Stimulated activated CD4-positive, alpha-beta T cell treated with anti-CD3 and anti-CD28 coated beads, Interleukin-4, amount 100 ng/mL, for 24 hours (primary cell): ENCODE measurements at regions not wholly inside any gene's neighbourhood (a gene's known extent, or its start where the extent isn't known, plus 50 kb on each side); places are given as distances from the start of the nearest gene placed in this dataset.

Experiments
- DNase-seq: peaks from one replicate; pipeline ENCODE4 v3.0.0-alpha.2; 2020

DNA sequence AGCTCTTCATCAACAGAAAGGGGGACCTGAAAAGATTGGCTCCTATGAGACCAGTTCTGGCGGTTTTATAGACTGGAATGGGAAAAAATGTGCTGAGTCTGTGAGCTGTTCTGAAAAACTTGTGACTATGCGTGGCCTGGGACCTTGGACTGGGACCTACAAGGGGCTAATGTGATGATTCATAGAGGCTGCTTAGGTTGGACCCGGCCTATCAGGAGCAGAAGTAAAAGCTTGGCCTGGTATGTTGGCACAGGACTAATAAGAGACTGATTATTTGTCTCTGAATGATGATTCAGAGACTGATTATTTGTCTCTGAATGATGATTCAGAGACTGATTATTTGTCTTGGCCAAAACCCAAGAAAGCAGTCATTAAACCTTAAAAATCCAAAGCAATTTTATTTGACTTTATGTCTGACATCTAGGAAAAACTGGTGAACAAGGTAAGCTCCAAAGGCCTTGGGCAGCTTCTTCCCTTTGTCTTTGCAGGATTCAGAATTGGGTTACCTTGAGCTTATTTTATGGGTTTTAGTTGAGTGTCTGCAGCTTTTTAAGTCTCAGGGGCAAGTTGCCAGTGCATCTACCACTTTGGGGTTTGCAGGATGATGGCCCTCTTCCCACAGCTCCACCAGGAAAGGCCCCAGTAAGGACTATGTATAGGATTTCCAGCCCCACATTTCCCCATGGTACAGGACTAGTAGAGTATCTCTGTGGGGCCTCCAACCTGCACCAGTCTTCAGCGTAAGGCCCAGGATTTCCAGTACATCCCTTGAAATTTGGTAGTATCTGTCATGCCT is 390.3 kb downstream of the KDM5D start:
- DNase-seq: no peak

DNA sequence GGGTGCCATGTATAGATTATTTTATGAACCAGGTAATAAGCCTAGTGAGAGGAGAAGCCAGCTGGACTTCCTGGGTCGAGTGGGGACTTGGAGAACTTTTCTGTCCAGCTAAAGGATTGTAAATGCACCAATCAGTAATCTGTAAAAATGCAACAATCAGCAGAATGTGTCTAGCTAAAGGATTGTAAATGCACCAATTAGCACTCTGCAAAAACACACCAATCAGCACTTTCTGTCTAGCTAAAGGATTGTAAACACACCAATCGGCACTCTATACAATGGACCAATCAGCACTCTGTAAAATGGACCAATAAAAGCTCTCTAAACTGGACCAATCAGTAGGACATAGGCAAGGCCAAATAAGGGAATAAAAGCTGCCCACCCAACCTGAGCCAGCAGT is 392.9 kb downstream of the KDM5D start:
- no peak for DNase-seq

DNA sequence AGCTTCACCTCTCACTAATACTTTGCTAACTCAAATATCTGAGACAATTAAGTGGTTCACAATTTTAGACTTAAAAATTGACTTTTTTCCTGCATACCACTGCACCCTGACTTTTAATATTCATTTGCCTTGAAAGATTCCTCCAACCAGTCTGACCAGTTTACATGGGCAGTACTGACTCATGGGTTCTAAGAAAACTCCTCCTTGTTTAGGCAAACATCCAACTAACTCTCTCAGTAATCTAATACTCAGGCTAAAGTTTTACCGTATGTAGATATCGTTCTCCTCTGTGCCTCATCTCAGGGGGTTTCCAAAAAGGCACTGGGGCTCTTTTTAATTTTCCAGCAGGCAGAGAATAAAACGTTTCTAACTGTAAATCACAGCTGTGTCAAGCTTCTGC is 422.8 kb downstream of the KDM5D start:
- DNase-seq: no peak

DNA sequence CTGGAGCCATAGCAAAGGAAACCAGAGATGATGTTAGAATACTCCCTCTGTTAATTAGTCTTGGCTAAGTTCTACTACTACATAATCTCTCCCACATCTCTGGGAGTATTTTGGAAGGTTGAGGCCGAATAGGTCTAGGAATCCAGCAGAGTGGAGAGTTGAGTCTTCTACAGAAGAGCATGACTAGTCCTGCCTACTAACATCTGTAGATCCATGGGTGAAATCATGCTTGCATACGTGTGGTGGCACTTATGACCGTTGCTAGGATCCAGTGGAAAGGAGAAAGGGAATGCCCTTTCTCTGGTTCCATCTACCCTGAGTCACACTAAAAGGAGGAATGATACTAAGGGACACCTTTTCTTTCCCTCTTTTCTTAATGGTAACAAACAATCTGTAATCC is 425.4 kb downstream of the KDM5D start:
- DNase-seq: no peak

DNA sequence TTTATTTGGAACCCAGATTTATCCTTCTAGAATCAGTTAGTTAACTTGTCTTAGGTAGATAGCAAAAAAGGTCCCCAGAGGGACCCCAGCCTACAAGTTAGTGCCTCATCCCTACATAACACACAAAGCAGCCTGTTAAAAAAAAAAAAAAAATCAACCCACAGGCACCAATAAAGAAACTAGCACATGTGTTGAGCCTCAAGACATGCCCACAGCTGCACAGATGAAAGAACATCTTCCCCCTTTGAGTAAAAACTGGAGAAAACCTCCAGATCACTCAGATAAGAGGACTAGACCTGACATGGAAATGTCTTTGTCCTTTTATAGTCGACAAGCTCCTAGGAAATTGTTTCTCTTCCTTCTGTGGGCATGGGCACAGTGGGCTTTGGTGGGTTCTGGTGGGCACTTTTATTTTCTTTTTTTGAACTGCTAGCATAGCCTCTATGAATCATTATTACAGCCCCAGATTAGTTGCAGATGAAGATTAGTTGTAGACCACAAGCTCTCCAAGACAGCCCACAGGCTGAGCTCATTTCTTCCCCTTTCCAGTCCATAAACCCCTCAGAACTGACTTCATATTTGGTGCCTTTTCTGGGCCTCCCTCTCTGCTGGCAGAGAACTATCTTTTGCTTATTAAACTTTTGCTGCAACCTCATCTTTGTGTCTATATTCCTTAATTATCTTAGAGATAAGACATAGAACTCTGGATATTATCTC is 427.1 kb downstream of the KDM5D start:
- DNase-seq: no peak

DNA sequence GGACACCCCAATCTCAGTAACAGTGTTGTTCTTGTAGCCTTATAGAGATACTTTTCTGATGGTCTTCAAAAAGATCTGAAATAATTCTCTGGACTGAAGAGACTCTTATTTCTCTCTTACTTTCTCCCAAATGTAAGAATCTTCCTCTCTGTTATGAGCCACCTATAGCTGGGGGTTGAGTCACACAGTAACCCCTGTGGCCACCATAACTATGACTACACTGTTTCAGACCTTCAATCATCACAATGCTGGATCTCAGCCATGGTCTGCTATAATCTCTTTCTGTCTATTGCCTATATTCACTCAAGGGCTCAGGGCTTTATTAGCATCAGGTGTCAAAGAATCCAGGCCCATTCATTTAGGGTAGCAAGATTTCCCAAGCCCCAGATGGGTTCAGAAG is 436.9 kb downstream of the KDM5D start:
- no peak for DNase-seq

DNA sequence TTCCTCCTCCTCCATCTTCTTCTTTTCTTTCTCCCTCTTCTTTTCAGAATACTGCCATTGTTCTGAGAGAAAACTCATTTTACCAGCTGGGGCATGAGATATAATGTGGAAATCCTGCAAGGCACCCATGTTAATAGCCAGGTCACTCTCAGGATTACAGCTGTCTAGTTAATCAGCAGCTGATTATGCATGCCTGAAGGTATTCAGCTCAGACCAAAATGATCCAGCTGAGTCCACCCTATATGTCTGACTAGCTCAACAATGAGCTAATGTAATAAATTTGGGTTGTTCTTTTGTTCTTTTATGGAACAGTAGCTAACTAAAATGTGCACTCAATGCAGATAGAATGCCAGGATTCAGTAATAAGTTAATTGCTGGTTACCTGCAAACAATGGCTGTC is 441.4 kb downstream of the KDM5D start:
- DNase-seq: no peak

DNA sequence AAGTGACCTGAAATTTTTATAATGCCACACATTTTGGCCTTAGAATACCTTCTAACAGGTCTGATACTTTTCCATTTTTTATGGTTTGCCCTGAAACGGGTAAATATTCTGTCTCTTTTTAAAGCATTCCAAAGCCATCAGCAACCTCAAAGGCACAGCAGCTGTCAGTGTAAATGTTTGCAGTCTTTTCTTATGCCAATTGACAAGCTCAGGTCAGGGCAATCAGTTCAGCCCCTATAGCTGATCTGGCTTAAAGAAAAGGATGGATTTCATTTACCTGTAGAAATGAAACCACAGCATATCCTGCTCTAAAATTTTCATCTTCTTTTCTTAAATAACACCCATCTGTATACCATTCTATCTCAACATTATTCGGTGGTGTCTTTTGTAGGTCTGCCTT is 453.6 kb downstream of the KDM5D start:
- DNase-seq: no peak

DNA sequence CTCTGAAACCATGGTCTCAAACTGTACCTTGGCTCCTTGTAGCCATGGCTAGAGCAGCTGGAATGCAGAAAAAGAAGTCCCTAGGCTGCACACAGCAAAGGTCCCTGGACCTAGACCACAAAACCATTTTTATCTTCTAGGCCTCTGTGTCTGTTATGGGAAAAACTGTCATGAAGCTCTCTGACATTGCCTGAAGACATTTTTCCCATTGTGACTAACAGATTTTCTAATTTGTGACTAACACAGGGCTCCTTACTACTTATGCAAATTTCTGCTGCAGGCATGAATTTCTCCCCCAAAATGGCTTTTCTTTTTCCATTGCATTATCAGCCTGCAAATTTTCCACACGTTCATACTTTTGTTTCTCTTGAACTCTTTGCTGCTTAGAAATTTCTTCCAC is 470.4 kb downstream of the KDM5D start:
- no peak for DNase-seq

DNA sequence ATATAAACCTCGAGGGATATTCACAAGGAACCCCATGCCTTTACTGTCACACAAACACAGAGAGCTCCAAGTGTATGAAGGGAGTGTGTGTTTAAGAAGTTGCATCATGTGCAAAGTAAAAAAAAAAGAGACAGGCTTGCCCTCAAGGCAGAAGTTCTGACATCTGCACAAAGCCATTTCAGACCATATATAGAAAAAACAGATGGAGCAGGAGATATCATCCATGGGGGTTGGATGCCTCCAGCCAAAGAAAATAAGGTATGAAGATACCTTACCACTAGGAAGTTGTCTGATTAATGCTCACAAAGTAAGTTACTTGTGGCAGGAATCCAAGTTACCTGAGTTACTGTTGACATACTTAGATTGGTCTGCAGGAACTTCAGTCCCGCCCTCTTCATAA is 476.2 kb downstream of the KDM5D start:
- no peak for DNase-seq

DNA sequence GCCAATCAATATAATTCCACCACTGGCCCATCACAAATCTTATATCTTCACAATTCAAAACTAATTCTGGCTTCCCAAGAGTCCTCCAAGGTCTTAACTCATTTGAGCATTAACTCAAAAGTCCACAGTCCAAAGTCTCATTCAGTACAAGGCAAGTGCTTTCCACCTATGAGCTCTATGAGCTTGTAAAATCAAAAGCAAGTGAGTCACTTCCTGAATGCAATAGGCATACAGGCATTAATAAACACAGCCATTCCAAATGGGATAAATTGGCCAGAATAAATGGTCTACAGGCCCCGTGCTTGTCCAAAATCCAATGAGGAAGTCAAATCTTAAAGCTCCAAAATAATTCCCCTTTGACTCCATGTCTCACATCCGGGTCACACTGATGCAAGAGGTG is 479.1 kb downstream of the KDM5D start:
- DNase-seq: no peak

DNA sequence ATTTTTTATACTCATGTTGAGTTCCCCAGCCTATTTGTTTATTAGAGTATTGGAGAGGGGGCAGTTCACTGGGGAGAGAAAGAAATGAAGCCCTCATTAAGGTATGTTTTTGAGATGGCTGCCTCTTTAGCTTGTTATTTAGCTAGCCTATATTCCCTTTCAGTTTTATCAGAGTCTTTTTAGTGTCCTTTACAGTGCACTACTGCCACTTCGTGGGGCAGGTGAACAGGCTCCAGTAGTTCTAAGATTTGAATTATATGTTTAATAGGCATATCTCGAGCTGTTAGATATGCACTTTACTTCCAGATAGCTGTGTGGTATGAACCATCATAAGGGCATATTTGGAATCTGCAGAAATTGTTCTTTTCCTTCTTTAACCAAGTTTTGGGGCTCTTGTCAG is 482.2 kb downstream of the KDM5D start:
- DNase-seq: no peak

DNA sequence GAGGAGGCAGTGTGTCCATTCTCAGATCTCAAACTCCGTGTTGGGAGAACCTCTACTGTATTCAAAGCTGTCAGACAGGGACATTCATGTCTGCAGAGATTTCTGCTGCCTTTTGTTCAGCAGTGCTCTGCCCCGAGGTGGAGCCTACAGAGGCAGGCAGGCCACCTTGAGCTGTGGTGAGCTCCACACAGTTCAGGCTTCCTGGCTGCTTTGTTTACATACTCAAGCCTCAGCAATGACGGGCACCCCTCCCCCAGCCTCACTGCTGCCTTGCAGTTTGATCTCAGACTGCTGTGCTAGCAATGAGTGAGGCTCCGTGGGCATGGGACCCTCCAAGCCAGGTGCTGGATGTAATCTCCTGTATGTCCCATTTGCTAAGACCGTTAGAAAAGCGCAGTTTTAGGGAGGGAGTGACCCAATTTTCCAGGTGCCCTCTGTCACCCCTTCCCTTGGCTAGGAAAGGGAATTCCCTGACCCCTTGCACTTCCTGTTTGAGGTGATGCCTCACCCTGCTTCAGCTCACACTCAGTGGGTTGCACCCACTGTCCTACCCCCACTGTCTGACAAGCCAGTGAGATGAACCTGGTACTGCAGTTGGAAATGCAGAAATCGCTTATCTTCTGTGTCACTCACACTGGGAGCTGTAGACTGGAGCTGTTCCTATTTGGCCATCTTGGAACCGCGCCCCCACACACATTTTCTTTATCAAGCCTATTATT is 458.9 kb upstream of the HSFY2 start:
- peak; percentile 4 for DNase-seq

DNA sequence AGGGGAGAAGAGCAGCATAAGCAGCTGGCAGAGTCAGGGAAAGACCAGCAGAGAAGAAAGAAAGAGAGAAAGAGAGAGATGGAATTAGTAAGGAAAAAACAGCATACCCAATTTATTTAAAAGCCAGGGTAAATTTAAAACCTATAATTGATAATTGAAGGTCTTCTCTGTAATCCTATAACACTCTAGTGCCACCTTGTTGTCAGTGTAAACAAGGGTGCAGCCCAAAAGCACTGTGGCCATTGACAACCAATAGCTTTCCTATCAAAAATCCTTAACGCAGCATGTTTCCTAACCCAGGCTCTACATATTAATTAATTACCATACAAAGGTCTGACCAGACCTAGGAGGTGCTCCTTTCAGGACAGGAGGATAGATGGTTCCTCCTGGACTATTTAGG is 447.2 kb upstream of the HSFY2 start:
- no peak for DNase-seq

DNA sequence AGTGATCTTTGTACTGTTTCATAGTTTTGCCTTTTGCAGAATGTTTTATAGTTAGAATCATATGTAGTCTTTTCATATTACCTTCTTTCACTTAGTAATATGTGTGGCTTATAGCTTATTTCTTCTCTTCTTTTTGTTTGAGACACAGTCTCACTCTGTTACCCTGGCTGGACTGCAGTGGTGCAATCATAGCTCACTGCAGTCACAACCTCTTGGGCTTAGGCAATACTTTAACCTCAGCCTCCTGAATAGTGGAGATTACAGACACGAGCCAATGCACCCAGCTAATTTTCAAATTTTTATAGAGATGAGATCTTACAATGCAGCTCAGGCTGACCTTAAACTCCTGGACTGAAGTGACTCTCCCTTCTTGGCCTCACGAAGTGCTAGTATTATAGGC is 435.4 kb upstream of the HSFY2 start:
- DNase-seq: no peak

DNA sequence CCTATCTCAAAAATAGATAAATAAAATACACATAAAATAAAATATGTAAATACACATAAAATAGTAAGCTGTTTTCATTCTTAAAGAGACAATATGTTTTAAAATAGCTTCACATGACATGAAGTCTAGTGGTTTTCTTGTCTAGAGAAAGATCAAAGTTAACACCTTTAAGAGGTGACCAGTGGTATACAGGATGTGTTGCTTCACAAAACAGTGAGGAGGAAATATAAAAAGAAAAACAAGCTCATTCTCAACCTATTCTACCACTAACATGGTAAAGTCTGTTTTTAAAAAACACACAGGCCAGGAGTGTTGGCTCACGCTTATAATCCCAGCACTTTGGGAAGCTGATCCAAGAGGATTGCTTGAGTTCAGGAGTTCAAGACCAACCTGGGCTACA is 433.5 kb upstream of the HSFY2 start:
- no peak for DNase-seq

DNA sequence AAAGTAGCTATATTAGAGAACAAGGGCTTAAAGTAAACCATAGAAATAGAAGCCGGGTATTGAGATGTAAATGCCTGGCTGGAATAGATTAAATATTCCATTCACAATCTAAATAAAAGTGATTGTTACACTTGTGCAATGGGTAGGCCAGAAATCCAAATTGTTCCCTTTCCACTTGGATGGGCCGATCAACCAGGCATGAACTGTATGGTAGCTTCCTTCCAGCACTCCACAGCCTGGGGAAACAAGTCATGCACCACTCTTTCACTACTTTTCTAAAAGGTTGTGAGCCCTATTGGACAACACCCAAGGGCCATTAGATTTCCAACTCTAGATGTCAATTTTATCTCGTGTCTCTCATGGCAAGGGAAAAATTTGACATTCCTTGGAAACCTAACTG is 407.3 kb upstream of the HSFY2 start:
- DNase-seq: no peak

DNA sequence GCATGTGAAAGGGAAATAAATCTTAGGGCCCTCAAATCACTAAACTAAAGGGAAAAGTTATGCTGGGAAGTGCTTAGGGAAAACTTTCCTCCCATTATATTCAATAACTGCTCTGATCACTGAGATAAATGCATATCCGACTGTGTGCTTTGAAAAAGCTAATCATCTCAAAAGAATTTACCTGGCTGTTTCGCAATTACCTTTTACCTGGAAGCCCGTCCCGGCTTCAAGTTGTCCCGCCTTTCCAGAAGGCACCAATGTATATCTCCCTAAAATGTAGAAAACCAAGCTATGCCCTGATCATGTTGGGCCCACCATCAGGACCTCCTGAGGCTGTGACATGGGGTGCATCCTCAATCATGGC is 394.6 kb upstream of the HSFY2 start:
- DNase-seq: no peak

DNA sequence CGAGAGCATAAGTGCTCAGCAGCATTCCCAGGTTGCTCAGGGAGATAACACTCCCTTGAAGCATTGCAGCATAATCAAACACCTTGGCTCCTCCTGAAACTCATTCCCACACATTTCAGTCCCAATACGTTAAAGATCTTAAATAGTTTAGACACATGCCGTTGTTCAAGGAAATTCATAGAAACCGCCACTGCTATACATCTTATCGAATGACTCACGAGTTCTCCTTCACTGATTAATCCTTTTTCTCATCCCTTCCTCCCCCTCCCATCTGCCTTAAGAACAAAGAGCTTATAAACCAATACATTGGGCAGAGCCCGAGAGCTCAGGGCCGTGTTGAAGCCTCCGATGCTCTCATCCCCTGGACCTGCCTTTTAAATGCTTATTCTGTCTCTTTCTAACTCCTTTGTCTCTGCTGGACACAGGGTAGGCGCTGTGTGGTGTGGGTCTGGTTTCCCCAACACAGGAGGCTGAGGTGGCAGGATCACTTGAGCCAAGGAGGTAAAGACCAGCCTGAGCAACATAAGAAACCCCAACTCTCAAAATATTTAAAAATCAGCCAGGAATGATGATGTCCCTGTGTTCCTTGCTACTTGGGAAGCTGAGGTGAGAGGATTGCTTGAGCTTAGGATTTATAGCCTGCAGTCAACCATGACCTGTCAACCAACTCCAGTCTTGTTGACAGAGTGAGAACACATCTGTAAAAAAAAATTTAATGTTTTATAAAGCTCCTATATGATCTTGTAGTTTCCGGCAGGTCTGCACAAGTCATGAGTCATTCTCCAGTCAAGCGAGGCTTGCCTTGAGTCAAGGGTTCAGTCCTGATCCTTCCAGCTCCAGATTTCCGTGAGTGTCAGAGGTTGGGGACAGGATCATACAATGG is 394.0 kb upstream of the HSFY2 start:
- DNase-seq: no peak

DNA sequence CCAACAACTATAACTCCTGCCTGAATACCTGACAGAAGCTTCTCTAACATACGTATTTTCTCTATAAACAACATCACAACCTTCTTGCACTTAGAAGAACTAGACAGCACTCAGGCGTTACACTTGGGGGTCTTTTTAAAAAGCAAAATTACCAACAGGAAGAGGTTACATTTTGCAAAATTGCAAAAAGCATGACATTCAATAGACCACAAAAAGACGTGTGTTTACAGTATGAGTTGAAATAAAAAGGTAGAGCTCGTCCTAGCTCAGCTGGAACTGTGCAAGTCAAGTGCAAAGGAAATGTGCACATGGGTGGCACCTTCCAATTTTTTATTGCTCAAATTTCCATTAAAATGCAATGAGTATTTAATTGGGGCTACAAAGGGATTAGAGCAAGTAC is 375.2 kb upstream of the HSFY2 start:
- no peak for DNase-seq

DNA sequence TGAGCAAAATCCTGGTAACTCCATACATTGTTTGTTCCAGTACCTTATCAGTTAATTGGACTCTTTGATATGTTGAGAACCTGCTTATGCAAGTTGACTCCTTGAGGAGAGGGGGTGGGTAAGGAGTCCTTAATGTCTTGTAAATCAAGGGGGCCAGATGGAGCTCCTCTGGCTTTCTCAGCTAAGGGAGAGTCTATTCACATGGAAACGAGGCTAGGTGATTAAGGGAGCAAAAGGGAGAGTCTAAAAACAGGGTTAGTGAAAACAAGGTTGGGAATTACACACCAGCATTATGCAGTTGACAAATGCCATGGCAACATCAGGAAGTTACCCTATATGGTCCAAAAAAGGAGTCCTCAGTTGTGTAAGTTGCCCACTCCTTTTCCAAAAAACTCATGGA is 372.8 kb upstream of the HSFY2 start:
- DNase-seq: no peak

DNA sequence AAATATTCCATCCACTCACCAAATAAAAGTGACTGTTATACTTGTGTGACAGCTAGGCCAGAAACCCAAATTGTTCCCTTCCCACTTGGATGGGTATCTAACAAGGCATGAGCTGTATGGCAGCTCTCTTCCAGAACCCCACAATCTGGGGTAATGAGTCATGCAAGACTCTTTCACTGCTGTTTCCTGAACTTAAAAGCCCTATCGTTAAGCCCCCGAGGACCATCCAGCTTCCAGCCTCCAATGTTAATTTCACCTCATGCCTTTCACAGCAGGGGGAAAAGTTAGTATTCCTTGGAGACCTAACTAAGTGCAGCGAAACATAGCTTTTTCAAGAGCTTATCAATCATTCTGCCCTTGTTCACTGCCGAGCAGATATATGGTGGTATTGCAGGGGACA is 368.6 kb upstream of the HSFY2 start:
- no peak for DNase-seq

DNA sequence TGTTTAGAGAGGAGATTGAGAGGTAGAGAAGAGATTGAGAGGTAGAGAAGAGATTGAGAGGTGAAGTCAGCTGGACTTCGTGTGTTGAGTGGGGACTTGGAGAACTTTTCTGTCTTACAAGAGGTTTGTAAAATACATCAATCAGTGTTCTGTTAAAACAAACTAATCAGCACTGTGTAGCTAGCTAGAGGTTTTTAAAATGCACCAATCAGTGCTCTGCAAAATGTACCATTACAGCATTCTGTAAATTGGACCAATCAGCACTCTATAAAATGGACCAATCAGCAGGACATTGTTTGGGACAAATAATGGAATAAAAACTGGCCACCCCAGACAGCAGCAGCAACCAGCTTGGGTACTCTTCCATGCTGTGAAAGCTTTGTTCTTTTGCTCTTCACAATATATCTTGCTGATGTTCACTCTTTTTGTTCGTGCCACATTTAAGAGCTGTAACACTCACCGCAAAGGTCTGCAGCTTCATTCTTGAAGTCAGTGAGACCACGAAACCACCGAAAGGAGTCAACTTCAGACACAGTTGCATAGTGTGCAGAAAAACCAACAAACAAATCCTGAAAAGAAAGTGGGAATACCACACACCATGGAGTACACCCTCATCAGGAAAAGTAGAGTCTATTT is 366.9 kb upstream of the HSFY2 start:
- no peak for DNase-seq
